Hindlimb muscle (tissue), 1 donor: ENCODE measurements at regions not wholly inside any gene's neighbourhood (a gene's known extent, or its start where the extent isn't known, plus 50 kb on each side); places are given as distances from the start of the nearest gene placed in this dataset.

Source experiments
- DNase-seq: peaks from one replicate; pipeline ENCODE4 v3.0.0-alpha.2; 2013

GRCh38 chr1:198865319-198865718, 226.5 kb downstream of the PTPRC start:
- peak; percentile 23 for DNase-seq

GRCh38 chr1:198867182-198867581, 228.3 kb downstream of the PTPRC start:
- DNase-seq, result no peak

GRCh38 chr1:198873696-198874230, 234.9 kb downstream of the PTPRC start:
- DNase-seq, result no peak

GRCh38 chr1:198876371-198876871, 237.6 kb downstream of the PTPRC start:
- DNase-seq, result no peak

GRCh38 chr1:198878566-198878965, 239.7 kb downstream of the PTPRC start:
- no peak for DNase-seq

GRCh38 chr1:198879711-198880306, 241.0 kb downstream of the PTPRC start:
- no peak for DNase-seq

- no peak for DNase-seq
Measured at GRCh38 chr1:198880397-198880796, 241.6 kb downstream of the PTPRC start.

GRCh38 chr1:198880818-198881597, 242.2 kb downstream of the PTPRC start:
- DNase-seq, result no peak

GRCh38 chr1:198883184-198883583, 244.3 kb downstream of the PTPRC start:
- no peak for DNase-seq

- DNase-seq, result no peak
Measured at GRCh38 chr1:198887866-198888265, 249.0 kb downstream of the PTPRC start.

- DNase-seq, result no peak
Measured at GRCh38 chr1:198888379-198888943, 249.6 kb downstream of the PTPRC start.

- DNase-seq, result no peak
Measured at GRCh38 chr1:198889101-198889500, 250.3 kb downstream of the PTPRC start.

GRCh38 chr1:198889749-198890148, 250.9 kb downstream of the PTPRC start:
- no peak for DNase-seq

- no peak for DNase-seq
Measured at GRCh38 chr1:198890214-198890930, 251.5 kb downstream of the PTPRC start.

- DNase-seq, result peak; percentile 49
Measured at GRCh38 chr1:198892065-198892464, 253.2 kb downstream of the PTPRC start.

- DNase-seq, result no peak
Measured at GRCh38 chr1:198893141-198893540, 254.3 kb downstream of the PTPRC start.

GRCh38 chr1:198893763-198894444, 255.1 kb downstream of the PTPRC start:
- no peak for DNase-seq

GRCh38 chr1:198901266-198901665, 262.4 kb downstream of the PTPRC start:
- DNase-seq, result no peak

GRCh38 chr1:198902655-198903054, 263.8 kb downstream of the PTPRC start:
- DNase-seq, result peak; percentile 13

GRCh38 chr1:198903203-198903602, 264.4 kb downstream of the PTPRC start:
- peak; percentile 56 for DNase-seq

- DNase-seq, result no peak
Measured at GRCh38 chr1:198903621-198904020, 264.8 kb downstream of the PTPRC start.

- no peak for DNase-seq
Measured at GRCh38 chr1:198904321-198904720, 265.5 kb downstream of the PTPRC start.
